Urothelium cell line (cell line): ENCODE measurements at regions not wholly inside any gene's neighbourhood (a gene's known extent, or its start where the extent isn't known, plus 50 kb on each side); places are given as distances from the start of the nearest gene placed in this dataset.
A peak's percentile ranks its signal among the peaks of the same experiment; 100 is the strongest.

Experiments
- DNase-seq: peaks from one replicate; pipeline ENCODE4 v3.0.0; 2011; ENCODE audit warnings: low spot score, mixed read lengths
- FAIRE-seq: peaks from 2 replicates; lab custom pipeline; 2011; peaks lifted over from hg19 to GRCh38; lab: Jason Lieb, UNC

DNA sequence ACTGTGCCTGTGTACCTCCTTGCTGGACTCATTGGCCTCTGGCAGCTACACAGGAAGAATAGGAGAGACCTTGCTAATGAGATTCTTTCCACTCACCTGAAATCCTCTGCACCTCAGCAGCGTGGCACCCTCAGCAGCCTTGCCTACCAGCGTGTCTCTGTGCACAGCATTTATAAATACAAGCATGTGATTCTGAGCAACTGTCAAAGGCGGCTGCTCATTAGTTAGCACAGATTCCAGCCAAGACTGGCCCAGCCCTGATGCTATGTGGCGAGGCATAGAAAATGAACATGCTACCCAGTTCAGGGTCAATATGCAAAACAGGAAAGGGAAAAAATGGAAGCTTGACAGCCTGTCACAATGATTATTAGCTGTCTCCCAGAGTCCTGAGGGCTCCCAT lies 298.0 kb downstream of the C4orf33 start:
- no peak for FAIRE-seq

GRCh38 chr4:129394635-129395034 lies 298.7 kb downstream of the C4orf33 start:
- DNase-seq, result no peak
- no peak for FAIRE-seq

More for the DNA sequence above, 298.0 kb downstream of the C4orf33 start:
- no peak for DNase-seq

GRCh38 chr4:129403848-129404247 lies 307.9 kb downstream of the C4orf33 start:
- FAIRE-seq (no peak), DNase-seq (no peak)

GRCh38 chr4:129410115-129410514 lies 314.2 kb downstream of the C4orf33 start:
- no peak for FAIRE-seq

DNA sequence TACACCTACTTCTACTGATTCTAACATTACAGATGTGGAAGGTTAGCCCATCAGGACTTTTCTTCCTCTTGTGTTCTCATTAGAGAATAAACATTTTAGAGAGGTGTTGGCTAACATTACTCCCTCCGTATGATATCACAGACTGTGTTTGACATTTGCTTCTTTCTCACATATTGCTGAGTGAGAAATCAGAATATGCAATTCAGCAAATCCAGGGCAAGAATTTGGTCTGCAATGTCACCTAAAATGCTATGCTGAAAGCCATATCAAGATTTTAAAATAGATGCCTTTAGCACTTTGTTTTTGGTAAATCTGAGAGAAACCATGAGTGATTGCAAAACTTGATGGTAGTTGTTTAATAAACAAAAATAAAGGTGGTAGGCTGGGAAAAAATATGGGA lies 319.1 kb downstream of the C4orf33 start:
- DNase-seq (no peak), FAIRE-seq (no peak)

More at GRCh38 chr4:129410115-129410514, 314.2 kb downstream of the C4orf33 start:
- DNase-seq, result no peak

DNA sequence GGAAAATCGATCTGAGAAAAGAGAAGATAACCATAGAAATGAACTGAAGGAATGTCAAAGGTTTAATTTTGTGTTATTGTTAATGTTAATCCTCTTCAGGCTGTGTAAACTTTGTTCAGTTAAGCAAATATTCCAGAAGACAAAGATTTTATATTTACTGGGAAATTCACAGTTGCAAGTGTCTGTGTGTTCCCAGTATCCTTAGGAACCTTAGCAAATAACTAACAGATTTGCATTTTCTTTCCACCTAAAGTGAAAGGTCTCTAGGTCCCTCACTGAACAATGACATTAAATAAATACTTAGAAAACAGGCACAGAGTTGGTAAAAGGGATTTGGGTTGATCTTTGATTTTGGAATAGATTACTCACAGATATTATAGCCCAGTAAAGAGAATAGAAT lies 324.7 kb downstream of the C4orf33 start:
- DNase-seq, result no peak
- no peak for FAIRE-seq

DNA sequence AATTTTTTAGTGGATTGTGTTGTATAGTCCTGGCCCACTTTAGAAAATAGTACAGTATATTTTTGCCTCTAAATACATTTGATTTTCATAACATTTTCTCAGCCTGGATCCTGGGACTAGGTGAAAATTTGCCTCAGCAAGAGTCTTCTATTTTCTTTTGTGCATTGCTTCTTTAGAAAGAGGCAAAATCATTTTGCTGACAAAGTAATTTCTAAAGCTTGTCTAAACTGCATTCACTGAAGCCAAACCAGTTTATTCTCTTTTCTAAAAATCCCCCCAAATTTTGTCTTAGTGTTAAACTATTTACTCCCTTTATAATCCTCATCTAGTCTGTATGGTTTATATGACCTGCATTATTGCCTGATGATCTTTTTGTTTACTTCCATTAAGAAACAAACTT lies 326.3 kb downstream of the C4orf33 start:
- FAIRE-seq (no peak), DNase-seq (no peak)

DNA sequence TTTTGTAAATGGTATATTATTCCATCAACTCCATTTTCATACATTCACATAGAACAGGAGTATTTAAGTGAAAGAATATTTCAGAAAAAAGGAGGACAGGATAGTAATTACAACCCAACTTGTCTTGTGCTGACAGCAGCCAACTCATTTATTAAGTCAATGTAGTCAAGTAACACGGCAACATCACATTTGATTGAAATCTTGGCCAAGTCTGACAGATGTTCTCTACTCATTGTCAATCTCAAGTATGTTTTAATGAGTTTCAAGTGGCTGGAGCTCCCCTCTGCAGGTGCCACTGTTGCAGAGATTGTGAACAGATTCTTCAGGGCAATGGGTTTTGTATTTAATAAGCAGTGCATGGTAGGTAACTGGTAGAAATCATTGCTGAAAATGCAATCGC lies 332.5 kb downstream of the C4orf33 start:
- FAIRE-seq, result no peak

GRCh38 chr4:129429581-129430320 lies 333.8 kb downstream of the C4orf33 start:
- FAIRE-seq (no peak), DNase-seq (no peak)

More for the DNA sequence above, 332.5 kb downstream of the C4orf33 start:
- DNase-seq, result no peak

- DNase-seq (no peak), FAIRE-seq (no peak)
Measured at GRCh38 chr4:129437347-129437746, 341.4 kb downstream of the C4orf33 start.

GRCh38 chr4:129438456-129438981 lies 342.6 kb downstream of the C4orf33 start:
- FAIRE-seq (no peak), DNase-seq (no peak)

GRCh38 chr4:129446074-129446473 lies 350.1 kb downstream of the C4orf33 start:
- no peak for FAIRE-seq
- peak; percentile 57 for DNase-seq

DNA sequence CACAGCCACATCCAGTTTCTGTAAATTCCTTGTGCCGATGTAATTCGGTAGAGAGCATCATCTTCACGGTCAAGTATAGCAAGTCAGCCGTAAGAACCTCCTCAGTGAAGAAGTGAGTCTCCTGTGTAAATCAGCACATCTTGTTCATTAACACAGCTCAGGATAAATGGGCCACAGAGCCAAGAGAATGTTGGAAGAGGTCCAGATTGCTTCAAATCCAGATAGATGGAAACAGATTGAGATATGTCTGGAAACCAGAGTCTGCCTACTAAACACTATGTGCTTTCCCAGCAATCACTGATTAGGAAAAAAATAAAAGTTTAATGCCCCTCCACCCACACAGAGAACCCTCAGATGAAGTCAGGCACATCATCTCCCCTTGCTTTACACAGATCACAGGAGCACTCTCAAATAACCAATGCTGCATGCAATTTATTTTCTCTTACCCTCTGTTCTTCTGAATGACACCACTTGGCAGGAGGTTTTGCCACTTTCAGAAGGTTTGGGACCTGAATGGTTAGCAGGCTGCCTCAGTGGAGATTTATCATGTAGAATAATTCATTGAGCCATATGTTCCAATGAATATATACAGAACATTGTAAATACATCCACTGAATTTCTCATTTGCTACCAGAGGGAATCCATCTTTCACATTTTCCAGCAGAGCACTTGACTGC lies 357.7 kb downstream of the C4orf33 start:
- no peak for FAIRE-seq
- DNase-seq, result no peak

DNA sequence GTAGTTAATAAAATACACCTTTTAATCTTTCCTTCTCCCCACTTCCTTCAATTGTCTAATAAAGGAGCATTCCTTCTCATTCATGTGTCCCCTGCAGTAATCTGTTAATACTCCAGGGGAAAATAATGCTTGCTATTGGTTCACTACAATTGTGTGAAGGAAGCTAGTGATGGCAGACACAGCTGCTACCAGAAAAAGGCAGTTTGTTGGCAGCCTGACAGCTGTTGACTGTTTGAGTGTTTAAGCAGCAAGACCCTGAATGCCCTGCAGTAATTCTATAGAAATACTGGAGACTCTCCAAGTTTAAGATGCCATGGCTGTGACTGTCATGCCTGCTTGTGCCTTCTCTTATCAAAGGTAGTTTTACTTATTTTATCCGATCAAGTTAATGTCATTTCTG lies 359.5 kb downstream of the C4orf33 start:
- FAIRE-seq (no peak), DNase-seq (no peak)

- DNase-seq, result no peak
- no peak for FAIRE-seq
Measured at GRCh38 chr4:129468624-129469023, 372.7 kb downstream of the C4orf33 start.

- no peak for FAIRE-seq
- DNase-seq, result no peak
Measured at GRCh38 chr4:129474698-129475097, 378.7 kb downstream of the C4orf33 start.

DNA sequence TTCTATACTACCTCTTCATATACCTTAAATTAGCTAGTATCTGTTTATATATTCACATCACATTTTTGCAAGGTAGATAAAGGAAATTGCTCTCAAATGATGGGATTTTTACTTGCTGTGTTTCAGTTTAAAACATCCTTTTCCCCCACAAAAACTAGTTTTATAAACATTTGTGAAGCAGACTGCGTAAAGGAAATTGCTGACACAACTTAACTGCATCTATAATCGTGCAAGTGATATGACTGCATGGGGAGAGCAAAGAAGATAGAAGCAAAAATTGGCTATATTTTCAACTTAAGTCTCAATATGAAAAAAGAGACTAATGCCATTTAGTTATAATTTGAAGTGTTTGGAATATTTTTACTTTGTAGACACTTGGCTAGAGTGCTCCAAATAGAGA lies 385.2 kb downstream of the C4orf33 start:
- no peak for FAIRE-seq
- DNase-seq, result no peak

DNA sequence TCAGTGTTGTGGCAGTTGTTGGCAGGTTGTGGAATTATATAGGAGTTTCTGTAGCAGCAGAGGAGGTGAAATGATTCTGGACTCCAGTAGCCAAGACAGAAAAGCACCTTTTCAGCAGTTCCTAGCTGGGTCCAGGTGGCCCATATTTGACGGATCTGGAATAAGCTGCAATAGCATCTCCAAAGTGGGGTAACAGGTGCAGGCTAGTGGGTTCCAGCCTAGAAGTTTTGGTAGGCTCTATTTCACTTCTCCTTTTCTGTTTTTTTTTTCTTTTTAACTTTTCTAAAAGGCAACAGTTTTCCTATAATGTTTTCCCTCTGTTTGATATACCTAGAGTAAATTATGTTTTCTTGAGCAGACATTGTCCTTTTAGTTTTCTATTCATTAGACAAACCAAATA lies 392.5 kb downstream of the C4orf33 start:
- no peak for FAIRE-seq
- DNase-seq, result no peak

DNA sequence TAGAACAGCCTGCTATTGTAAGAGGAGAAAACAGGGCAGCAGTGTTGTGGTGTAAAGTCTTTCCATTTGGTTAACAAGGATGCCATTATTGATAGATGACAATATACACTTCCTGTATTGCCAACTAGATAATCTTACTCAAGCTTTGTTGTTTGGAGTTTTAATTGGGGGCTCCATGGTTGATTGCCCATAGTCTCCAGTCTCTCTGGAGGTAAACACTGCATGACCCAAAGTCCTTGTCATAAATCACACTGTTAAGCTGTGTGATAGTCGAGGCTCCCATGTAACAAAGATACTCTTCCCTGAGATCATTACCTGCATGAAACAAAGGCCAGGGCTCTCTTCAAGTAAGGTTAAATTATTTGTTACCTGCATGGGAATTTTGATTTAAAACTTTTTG lies 394.6 kb downstream of the C4orf33 start:
- no peak for FAIRE-seq
- no peak for DNase-seq

DNA sequence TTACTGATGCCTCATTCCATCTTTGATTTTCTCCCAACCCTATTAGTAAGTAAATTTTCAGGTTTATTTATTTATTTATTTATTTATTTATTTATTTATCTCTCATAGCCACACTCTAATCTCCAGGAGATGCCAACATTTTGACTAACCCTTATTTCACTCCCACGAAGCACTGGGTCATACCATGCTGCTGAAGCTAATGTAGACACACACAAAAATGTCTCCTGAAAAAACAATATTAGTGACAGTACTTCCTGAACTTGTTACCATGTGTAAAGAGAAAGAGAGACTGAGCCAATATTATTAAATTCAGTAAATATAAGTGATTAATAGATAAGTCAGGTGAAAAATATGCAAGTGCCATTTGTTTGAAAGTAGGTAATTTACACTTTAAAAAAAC lies 402.7 kb downstream of the C4orf33 start:
- DNase-seq (no peak), FAIRE-seq (no peak)

DNA sequence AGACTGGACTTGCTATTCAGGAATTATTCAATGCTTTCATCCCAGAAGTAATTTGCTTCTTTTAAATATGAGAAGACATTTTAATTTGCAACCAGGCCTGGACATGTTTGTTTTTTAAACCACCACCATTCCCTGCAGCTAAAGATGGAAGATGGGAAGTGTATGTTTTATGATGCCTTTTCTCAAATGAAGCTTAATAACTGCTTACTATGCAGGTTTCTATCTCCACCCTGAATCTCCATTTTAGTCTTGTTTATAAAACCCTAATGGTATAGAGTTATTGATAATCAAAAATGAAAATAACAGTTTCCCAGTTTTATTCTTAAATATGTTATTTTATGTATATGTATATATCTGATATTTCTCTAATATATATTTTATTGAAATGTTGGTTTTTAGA lies 418.9 kb downstream of the C4orf33 start:
- FAIRE-seq, result no peak
- DNase-seq, result no peak

- FAIRE-seq (no peak), DNase-seq (no peak)
Measured at GRCh38 chr4:129515356-129515755, 419.4 kb downstream of the C4orf33 start.
